SK-N-SH treated with all-trans-retinoic acid at 6 μM for 48 hours (cell line): ENCODE measurements at regions not wholly inside any gene's neighbourhood (a gene's known extent, or its start where the extent isn't known, plus 50 kb on each side); places are given as distances from the start of the nearest gene placed in this dataset.

Experiments
- ATAC-seq: fragments of 200-7000 bp; cut with Tn5 transposase; 3 replicates; pipeline ENCODE4 v1.9.1; 2020; ENCODE audit warnings: mild to moderate bottlenecking, moderate library complexity
- ARNTL ChIP-seq: fragments of 450-650 bp; formaldehyde crosslinking; IDR thresholded peaks from 2 replicates; pipeline ENCODE4 v1.5.0; 2020; ENCODE audit warnings: low read depth, mild to moderate bottlenecking, moderate library complexity, borderline replicate concordance
- BACH2 ChIP-seq: fragments of 250-450 bp; sonication (Bioruptor Pico); IDR thresholded peaks from 2 replicates; pipeline ENCODE4 v1.9.0; 2021; ENCODE audit warnings: mild to moderate bottlenecking, borderline replicate concordance
- CREB5 ChIP-seq: fragments of 250-450 bp; sonication (Bioruptor Pico); IDR thresholded peaks from 2 replicates; pipeline ENCODE4 v1.5.1; 2020; ENCODE audit warnings: low read depth, mild to moderate bottlenecking, moderate library complexity
- CSDC2 ChIP-seq: fragments of 250-450 bp; sonication (Bioruptor Pico); IDR thresholded peaks from 2 replicates; pipeline ENCODE4 v1.5.0; 2020; ENCODE audit warnings: mild to moderate bottlenecking, moderate library complexity
- ESRRG ChIP-seq: fragments of 250-450 bp; sonication (Bioruptor Pico); IDR thresholded peaks from 2 replicates; pipeline ENCODE4 v1.6.1; 2021; ENCODE audit warnings: mild to moderate bottlenecking
- GLIS3 ChIP-seq: fragments of 250-450 bp; sonication (Bioruptor Pico); IDR thresholded peaks from 2 replicates; pipeline ENCODE4 v1.5.0; 2020; ENCODE audit warnings: mild to moderate bottlenecking, moderate library complexity
- ISL1 ChIP-seq: fragments of 250-450 bp; sonication (Bioruptor Pico); IDR thresholded peaks from 2 replicates; pipeline ENCODE4 v2.1.2; 2022; ENCODE audit warnings: mild to moderate bottlenecking, moderate library complexity
- OSR1 ChIP-seq: fragments of 250-450 bp; sonication (Bioruptor Pico); IDR thresholded peaks from 2 replicates; pipeline ENCODE4 v1.8.0; 2022; ENCODE audit warnings: moderate library complexity, mild to moderate bottlenecking, inconsistent platforms
- PATZ1 ChIP-seq: fragments of 250-450 bp; sonication (Bioruptor Pico); IDR thresholded peaks from 2 replicates; pipeline ENCODE4 v1.8.0; 2020; ENCODE audit warnings: mild to moderate bottlenecking, moderate library complexity, borderline replicate concordance
- PPARA ChIP-seq: fragments of 250-450 bp; sonication (Bioruptor Pico); IDR thresholded peaks from 2 replicates; pipeline ENCODE4 v1.5.0; 2020; ENCODE audit warnings: mild to moderate bottlenecking, borderline replicate concordance
- RARB ChIP-seq: fragments of 250-450 bp; sonication (Bioruptor Pico); IDR thresholded peaks from 2 replicates; pipeline ENCODE4 v1.8.0; 2021; ENCODE audit warnings: mild to moderate bottlenecking, moderate library complexity
- SNAI2 ChIP-seq: fragments of 250-450 bp; sonication (Bioruptor Pico); IDR thresholded peaks from 2 replicates; pipeline ENCODE4 v1.5.0; 2020; ENCODE audit warnings: mild to moderate bottlenecking, moderate library complexity
- TCF4 ChIP-seq: fragments of 250-450 bp; sonication (Bioruptor Pico); IDR thresholded peaks from 2 replicates; pipeline ENCODE4 v1.8.0; 2021; ENCODE audit warnings: mild to moderate bottlenecking, moderate library complexity, borderline replicate concordance
- TOX ChIP-seq: fragments of 250-450 bp; sonication (Bioruptor Pico); IDR thresholded peaks from 2 replicates; pipeline ENCODE4 v1.8.0; 2021; ENCODE audit warnings: mild to moderate bottlenecking, moderate library complexity, borderline replicate concordance
- ZC3H10 ChIP-seq: fragments of 250-450 bp; sonication (Bioruptor Pico); IDR thresholded peaks from 2 replicates; pipeline ENCODE4 v1.5.1; 2021; ENCODE audit warnings: mild to moderate bottlenecking, moderate library complexity
- ZFP3 ChIP-seq: fragments of 250-450 bp; sonication (Bioruptor Pico); IDR thresholded peaks from 2 replicates; pipeline ENCODE4 v1.5.0; 2020; ENCODE audit warnings: mild to moderate bottlenecking, moderate library complexity
- ZFP30 ChIP-seq: fragments of 450-650 bp; formaldehyde crosslinking; IDR thresholded peaks from 2 replicates; pipeline ENCODE4 v1.5.0; 2022; ENCODE audit warnings: mild to moderate bottlenecking, moderate library complexity
- ZNF565 ChIP-seq: fragments of 450-650 bp; formaldehyde crosslinking; conservative IDR thresholded peaks from 2 replicates; pipeline ENCODE4 v1.5.0; 2020; ENCODE audit warnings: low read depth, mild to moderate bottlenecking, moderate library complexity
- ZNF70 ChIP-seq: fragments of 450-650 bp; formaldehyde crosslinking; IDR thresholded peaks from 2 replicates; pipeline ENCODE4 v1.5.0; 2020; ENCODE audit warnings: mild to moderate bottlenecking, moderate library complexity
- ZNF8 ChIP-seq: fragments of 450-650 bp; formaldehyde crosslinking; IDR thresholded peaks from 2 replicates; pipeline ENCODE4 v1.5.0; 2020; ENCODE audit warnings: mild to moderate bottlenecking, moderate library complexity
- TF ChIP-seq, protein P1 (sequence below): fragments of 250-450 bp; sonication (Bioruptor Pico); IDR thresholded peaks from 2 replicates; pipeline ENCODE4 v1.8.0; 2021; ENCODE audit warnings: low read depth, mild to moderate bottlenecking, moderate library complexity, borderline replicate concordance
- TF ChIP-seq, protein P2 (sequence below): fragments of 250-450 bp; sonication (Bioruptor Pico); IDR thresholded peaks from 2 replicates; pipeline ENCODE4 v1.5.1; 2021; ENCODE audit warnings: mild to moderate bottlenecking, moderate library complexity
- TF ChIP-seq, protein P3 (sequence below): fragments of 250-450 bp; sonication (Bioruptor Pico); IDR thresholded peaks from 2 replicates; pipeline ENCODE4 v1.5.0; 2020; ENCODE audit warnings: mild to moderate bottlenecking, moderate library complexity

DNA sequence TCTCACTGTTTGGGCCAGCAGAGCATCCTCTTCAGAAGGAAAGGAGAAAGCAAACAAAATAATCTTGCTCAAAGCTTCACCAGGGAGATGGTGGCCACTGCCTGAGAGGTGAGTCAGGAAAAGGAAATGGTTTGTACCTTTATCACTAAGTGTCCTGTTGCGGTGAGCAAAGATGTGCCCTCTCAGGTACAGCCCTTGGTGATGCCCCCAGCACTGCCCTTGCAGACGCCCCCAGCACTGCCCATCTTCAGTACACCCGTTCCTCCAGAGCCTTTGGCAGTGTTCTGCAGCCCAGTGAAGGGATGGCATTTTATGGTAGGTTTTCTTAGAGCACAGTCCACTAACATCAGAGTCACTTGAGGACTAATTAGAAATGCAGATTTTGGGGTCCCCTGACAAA lies 92.3 kb downstream of the ZNF621 start:
- no peak for ATAC-seq
- TF ChIP-seq ZC3H10 (CRISPR knock-in tag) (no peak), ZNF8 (CRISPR knock-in tag) (no peak), SNAI2 (CRISPR knock-in tag) (no peak), ZFP3 (CRISPR knock-in tag) (no peak), ARNTL (CRISPR knock-in tag) (no peak), PATZ1 (no peak), ZNF565 (CRISPR knock-in tag) (no peak), OSR1 (no peak), CREB5 (CRISPR knock-in tag) (no peak)
- TF ChIP-seq, protein P1, sequence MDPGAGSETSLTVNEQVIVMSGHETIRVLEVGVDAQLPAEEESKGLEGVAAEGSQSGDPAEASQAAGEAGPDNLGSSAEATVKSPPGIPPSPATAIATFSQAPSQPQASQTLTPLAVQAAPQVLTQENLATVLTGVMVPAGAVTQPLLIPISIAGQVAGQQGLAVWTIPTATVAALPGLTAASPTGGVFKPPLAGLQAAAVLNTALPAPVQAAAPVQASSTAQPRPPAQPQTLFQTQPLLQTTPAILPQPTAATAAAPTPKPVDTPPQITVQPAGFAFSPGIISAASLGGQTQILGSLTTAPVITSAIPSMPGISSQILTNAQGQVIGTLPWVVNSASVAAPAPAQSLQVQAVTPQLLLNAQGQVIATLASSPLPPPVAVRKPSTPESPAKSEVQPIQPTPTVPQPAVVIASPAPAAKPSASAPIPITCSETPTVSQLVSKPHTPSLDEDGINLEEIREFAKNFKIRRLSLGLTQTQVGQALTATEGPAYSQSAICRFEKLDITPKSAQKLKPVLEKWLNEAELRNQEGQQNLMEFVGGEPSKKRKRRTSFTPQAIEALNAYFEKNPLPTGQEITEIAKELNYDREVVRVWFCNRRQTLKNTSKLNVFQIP (CRISPR knock-in tag): no peak

DNA sequence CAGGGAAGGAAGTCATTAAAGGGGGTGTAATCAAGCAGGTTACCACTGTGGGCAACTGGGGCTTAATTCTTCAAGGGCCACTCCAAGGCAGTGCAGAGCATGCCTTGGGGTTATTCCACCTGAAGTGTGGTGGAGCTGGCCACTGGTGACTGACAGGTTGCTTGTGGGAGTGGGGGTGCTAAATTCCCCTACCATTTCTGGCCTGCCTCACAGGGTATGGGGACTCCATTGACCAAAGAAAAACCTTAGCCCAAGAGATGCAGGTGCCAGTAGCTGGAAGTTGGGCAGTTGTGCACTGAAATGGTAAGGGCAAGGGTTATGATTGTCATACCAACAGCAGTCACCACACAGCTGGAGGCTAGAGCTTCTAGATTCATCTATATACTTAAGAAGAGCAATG lies 93.4 kb downstream of the ZNF621 start:
- ATAC-seq: no peak
- no peak for TF ChIP-seq OSR1
- TF ChIP-seq GLIS3 (CRISPR knock-in tag): no peak
- TF ChIP-seq ZC3H10 (CRISPR knock-in tag): no peak
- no peak for TF ChIP-seq ESRRG
- TF ChIP-seq TCF4: no peak
- TF ChIP-seq, protein P2, sequence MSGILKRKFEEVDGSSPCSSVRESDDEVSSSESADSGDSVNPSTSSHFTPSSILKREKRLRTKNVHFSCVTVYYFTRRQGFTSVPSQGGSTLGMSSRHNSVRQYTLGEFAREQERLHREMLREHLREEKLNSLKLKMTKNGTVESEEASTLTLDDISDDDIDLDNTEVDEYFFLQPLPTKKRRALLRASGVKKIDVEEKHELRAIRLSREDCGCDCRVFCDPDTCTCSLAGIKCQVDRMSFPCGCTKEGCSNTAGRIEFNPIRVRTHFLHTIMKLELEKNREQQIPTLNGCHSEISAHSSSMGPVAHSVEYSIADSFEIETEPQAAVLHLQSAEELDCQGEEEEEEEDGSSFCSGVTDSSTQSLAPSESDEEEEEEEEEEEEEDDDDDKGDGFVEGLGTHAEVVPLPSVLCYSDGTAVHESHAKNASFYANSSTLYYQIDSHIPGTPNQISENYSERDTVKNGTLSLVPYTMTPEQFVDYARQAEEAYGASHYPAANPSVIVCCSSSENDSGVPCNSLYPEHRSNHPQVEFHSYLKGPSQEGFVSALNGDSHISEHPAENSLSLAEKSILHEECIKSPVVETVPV (CRISPR knock-in tag): no peak
- TF ChIP-seq ARNTL (CRISPR knock-in tag): no peak
- no peak for TF ChIP-seq ZNF70
- TF ChIP-seq PPARA (CRISPR knock-in tag): no peak
- no peak for TF ChIP-seq ZFP30 (CRISPR knock-in tag)
- no peak for TF ChIP-seq RARB (CRISPR knock-in tag)
- TF ChIP-seq, protein P3, sequence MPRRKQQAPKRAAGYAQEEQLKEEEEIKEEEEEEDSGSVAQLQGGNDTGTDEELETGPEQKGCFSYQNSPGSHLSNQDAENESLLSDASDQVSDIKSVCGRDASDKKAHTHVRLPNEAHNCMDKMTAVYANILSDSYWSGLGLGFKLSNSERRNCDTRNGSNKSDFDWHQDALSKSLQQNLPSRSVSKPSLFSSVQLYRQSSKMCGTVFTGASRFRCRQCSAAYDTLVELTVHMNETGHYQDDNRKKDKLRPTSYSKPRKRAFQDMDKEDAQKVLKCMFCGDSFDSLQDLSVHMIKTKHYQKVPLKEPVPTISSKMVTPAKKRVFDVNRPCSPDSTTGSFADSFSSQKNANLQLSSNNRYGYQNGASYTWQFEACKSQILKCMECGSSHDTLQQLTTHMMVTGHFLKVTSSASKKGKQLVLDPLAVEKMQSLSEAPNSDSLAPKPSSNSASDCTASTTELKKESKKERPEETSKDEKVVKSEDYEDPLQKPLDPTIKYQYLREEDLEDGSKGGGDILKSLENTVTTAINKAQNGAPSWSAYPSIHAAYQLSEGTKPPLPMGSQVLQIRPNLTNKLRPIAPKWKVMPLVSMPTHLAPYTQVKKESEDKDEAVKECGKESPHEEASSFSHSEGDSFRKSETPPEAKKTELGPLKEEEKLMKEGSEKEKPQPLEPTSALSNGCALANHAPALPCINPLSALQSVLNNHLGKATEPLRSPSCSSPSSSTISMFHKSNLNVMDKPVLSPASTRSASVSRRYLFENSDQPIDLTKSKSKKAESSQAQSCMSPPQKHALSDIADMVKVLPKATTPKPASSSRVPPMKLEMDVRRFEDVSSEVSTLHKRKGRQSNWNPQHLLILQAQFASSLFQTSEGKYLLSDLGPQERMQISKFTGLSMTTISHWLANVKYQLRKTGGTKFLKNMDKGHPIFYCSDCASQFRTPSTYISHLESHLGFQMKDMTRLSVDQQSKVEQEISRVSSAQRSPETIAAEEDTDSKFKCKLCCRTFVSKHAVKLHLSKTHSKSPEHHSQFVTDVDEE (CRISPR knock-in tag): no peak

GRCh38 chr3:40620151-40620550 lies 95.4 kb downstream of the ZNF621 start:
- ATAC-seq: no peak
- no peak for TF ChIP-seq CREB5 (CRISPR knock-in tag)
- no peak for TF ChIP-seq CSDC2 (CRISPR knock-in tag)
- TF ChIP-seq, protein P2 (CRISPR knock-in tag): no peak
- no peak for TF ChIP-seq TOX (CRISPR knock-in tag)
- TF ChIP-seq GLIS3 (CRISPR knock-in tag): no peak
- TF ChIP-seq TCF4: no peak
- TF ChIP-seq ZFP30 (CRISPR knock-in tag): no peak
- TF ChIP-seq ESRRG: no peak
- TF ChIP-seq, protein P1 (CRISPR knock-in tag): no peak
- no peak for TF ChIP-seq ISL1 (CRISPR knock-in tag)
- TF ChIP-seq ZNF565 (CRISPR knock-in tag): no peak
- no peak for TF ChIP-seq ZNF70
- no peak for TF ChIP-seq RARB (CRISPR knock-in tag)
- TF ChIP-seq BACH2: no peak
- TF ChIP-seq ZC3H10 (CRISPR knock-in tag): no peak
- TF ChIP-seq ZNF8 (CRISPR knock-in tag): no peak
- no peak for TF ChIP-seq OSR1
